ENCODE measurements at regions not wholly inside any gene's neighbourhood (a gene's known extent, or its start where the extent isn't known, plus 50 kb on each side); places are given as distances from the start of the nearest gene placed in this dataset.

DNA sequence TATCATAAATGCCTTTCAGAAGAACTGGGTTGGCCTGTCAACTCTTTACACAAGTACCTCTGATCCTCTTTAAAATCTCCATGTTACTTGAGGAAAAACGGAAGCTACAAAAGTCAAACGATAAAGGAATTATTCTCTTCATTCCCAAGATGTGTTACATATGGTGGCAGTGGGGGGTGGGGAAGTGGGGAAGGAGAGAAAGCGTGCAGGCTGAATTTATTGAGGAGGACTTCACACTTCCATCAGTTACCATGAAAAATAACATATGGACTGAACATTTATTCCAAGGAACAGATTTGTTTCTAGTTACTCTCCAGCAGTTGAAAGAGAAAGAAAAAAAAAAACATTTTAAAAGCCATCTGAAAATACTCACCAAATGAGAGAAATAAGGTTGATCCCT lies 474.4 kb upstream of the DCN start:
- 72 to 87% (median 81%) methylated on average over 3 of the region's 3 CpGs for WGBS, 4 donors
- TF ChIP-seq POLR2A (IDR thresholded peaks at IDR 0.05) = no peak
- TF ChIP-seq, protein P1, sequence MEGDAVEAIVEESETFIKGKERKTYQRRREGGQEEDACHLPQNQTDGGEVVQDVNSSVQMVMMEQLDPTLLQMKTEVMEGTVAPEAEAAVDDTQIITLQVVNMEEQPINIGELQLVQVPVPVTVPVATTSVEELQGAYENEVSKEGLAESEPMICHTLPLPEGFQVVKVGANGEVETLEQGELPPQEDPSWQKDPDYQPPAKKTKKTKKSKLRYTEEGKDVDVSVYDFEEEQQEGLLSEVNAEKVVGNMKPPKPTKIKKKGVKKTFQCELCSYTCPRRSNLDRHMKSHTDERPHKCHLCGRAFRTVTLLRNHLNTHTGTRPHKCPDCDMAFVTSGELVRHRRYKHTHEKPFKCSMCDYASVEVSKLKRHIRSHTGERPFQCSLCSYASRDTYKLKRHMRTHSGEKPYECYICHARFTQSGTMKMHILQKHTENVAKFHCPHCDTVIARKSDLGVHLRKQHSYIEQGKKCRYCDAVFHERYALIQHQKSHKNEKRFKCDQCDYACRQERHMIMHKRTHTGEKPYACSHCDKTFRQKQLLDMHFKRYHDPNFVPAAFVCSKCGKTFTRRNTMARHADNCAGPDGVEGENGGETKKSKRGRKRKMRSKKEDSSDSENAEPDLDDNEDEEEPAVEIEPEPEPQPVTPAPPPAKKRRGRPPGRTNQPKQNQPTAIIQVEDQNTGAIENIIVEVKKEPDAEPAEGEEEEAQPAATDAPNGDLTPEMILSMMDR (IDR thresholded peaks at IDR 0.05) = no peak
- H3K4me1 ChIP-seq = peaks cover 0 to 2% (median 0%) of the 10 kb centered on the region in 12 donors
- H3K9me3 ChIP-seq = no peaks in the 10 kb centered on the region
- H3K27me3 ChIP-seq = no peaks in the 10 kb centered on the region
- H3K36me3 ChIP-seq = no peaks in the 10 kb centered on the region
- ATAC-seq (no peak), DNase-seq (no peak)
- H3K27ac ChIP-seq = no peak overlapping the region
- intact Hi-C loops (cut with DNase I) = no loop called here
- no peak overlapping the region for H3K4me3 ChIP-seq

DNA sequence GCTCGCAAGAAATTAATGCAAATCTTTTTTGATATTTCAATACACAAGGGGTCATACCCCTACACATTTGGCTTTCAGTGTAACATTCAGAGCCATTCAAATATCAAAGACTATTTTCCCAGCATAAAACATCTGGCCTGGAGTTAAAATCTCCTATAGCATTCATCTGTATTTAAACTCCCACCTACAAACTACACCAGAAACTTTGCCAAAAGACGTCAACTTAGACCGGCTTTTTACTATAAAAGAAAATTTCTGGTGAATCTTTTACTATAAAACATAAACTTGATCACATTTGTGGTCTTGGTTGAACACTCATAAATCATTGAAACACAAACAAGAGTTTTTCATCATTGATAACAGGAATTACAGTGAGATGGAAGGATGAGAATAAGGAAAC lies 473.3 kb upstream of the DCN start:
- ATAC-seq (no peak), DNase-seq (no peak)
- Histone ChIP-seq H3K4me1 (no peaks in the 10 kb centered on the region), H3K4me3 (no peak overlapping the region), H3K27ac (no peak overlapping the region), H3K36me3 (no peaks in the 10 kb centered on the region), H3K27me3 (no peaks in the 10 kb centered on the region), H3K9me3 (no peaks in the 10 kb centered on the region)
- TF ChIP-seq, protein P1 (IDR thresholded peaks at IDR 0.05) = no peak
- no peak for TF ChIP-seq POLR2A (IDR thresholded peaks at IDR 0.05)
- intact Hi-C loops (cut with DNase I) = no loop called here
- WGBS, 4 donors = 93 to 95% (median 95%) methylated on average over 3 of the region's 3 CpGs

DNA sequence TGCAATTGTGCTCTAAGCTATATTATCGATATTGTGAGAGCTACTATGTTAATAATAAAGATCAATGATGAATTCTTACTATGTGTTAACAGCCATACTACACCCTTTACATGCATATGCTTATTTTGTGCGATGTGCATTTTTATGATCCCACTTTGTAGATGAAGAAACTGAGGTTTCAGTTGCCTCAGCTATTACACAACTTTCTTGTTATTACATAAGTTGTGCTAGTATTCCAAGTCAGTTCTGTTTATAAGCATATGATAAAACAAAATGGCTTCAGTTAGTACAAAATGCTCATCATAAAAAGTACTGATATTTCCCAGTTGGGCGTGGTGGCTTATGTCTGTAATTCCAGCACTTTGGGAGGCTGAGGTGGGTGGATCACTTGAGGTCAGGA lies 471.5 kb upstream of the DCN start:
- no peaks in the 10 kb centered on the region for H3K4me1 ChIP-seq
- no peaks in the 10 kb centered on the region for H3K36me3 ChIP-seq
- no peak for TF ChIP-seq POLR2A (IDR thresholded peaks at IDR 0.05)
- TF ChIP-seq, protein P1 (IDR thresholded peaks at IDR 0.05) = no peak
- no peak overlapping the region for H3K27ac ChIP-seq
- no peaks in the 10 kb centered on the region for H3K27me3 ChIP-seq
- 96 to 98% (median 96%) methylated on average over 3 of the region's 3 CpGs for WGBS, 4 donors
- ATAC-seq (no peak), DNase-seq (no peak)
- no peaks in the 10 kb centered on the region for H3K9me3 ChIP-seq
- intact Hi-C loops (cut with DNase I) = no loop called here
- no peak overlapping the region for H3K4me3 ChIP-seq

DNA sequence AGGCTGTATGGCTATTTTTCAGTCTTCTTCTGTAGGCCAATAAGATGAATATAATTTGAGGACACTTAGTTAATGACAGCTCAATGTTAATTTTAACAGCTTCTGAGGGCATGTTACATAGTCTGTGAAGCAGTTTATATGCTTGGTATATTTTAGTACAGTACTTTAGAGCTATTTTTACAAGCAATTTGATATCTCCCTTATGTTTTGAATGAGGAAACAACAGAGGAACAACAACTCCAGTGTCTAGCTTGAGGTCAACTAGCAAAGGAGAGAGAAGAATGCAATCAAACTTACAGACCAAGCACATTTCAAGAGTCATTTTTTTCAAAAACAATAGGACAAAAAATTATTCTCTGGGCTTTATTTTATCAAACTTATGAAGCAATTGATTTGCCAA lies 469.1 kb upstream of the DCN start:
- no peak for DNase-seq
- peak in 3 of 4 donors; percentile 33 to 45 (median 36) for ATAC-seq
- Histone ChIP-seq H3K4me3 (no peak overlapping the region), H3K36me3 (no peaks in the 10 kb centered on the region), H3K4me1 (no peaks in the 10 kb centered on the region), H3K27me3 (no peaks in the 10 kb centered on the region), H3K27ac (no peak overlapping the region), H3K9me3 (no peaks in the 10 kb centered on the region)
- TF ChIP-seq POLR2A (IDR thresholded peaks at IDR 0.05) = no peak
- TF ChIP-seq, protein P1 (IDR thresholded peaks at IDR 0.05) = no peak
- intact Hi-C loops (cut with DNase I) = no loop called here

All from heart left ventricle (tissue), 16 donors.